ENCODE measurements at regions not wholly inside any gene's neighbourhood (a gene's known extent, or its start where the extent isn't known, plus 50 kb on each side); places are given as distances from the start of the nearest gene placed in this dataset.

DNA sequence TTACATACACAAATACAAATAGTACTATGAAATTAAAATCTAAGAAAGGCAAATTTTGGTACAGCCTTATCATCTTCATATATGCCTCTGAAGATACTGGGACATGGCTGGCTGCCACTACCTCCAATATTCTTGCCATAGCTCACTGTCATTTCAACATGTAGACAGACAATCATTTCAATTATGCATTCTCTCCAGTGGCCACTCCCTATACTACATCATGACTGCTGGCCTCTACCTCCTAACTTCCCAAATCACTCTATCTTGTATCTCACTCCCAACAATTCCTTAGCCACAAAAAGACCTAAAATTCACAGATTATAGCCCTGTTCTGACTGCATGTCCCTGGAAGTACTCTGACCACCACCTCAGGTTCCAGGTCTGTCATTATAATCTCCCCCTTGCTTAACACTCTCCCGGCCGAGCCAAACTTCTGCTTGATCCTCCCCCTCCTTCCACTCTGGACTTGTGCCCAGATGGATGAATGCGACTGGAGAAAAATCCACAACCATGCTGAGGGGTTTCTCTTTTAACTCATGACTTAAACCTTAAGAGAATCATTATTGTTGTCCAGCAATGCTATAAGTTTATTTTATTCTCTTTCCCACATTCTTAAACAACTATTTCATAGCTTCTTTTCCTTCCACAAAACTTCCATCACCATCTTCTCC lies 225.3 kb upstream of the TLE4 start:
- H3K36me3 ChIP-seq, result no peaks in the 10 kb centered on the region
- DNase-seq, result no peak
- TF ChIP-seq, protein P1, sequence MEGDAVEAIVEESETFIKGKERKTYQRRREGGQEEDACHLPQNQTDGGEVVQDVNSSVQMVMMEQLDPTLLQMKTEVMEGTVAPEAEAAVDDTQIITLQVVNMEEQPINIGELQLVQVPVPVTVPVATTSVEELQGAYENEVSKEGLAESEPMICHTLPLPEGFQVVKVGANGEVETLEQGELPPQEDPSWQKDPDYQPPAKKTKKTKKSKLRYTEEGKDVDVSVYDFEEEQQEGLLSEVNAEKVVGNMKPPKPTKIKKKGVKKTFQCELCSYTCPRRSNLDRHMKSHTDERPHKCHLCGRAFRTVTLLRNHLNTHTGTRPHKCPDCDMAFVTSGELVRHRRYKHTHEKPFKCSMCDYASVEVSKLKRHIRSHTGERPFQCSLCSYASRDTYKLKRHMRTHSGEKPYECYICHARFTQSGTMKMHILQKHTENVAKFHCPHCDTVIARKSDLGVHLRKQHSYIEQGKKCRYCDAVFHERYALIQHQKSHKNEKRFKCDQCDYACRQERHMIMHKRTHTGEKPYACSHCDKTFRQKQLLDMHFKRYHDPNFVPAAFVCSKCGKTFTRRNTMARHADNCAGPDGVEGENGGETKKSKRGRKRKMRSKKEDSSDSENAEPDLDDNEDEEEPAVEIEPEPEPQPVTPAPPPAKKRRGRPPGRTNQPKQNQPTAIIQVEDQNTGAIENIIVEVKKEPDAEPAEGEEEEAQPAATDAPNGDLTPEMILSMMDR (IDR thresholded peaks at IDR 0.05), result no peak
- H3K9ac ChIP-seq (ENCODE audit: low read depth in 2 of 2, low read length in 2 of 2), result no peak overlapping the region
- H3K4me1 ChIP-seq, result no peaks in the 10 kb centered on the region
- no peaks in the 10 kb centered on the region for H3K27me3 ChIP-seq
- intact Hi-C loops (cut with DNase I), result no loop called here
- H3K27ac ChIP-seq, result no peak overlapping the region
- no peak overlapping the region for H3K4me3 ChIP-seq
- no peaks in the 10 kb centered on the region for H3K9me3 ChIP-seq

GRCh38 chr9:79352322-79352721 lies 219.4 kb upstream of the TLE4 start:
- TF ChIP-seq, protein P1 (IDR thresholded peaks at IDR 0.05), result no peak
- no peak for DNase-seq

GRCh38 chr9:79353856-79354520 lies 217.8 kb upstream of the TLE4 start:
- intact Hi-C loops (cut with DNase I), result no loop called here
- DNase-seq, result no peak
- no peak overlapping the region for H3K9ac ChIP-seq (ENCODE audit: low read depth in 2 of 2, low read length in 2 of 2)
- no peaks in the 10 kb centered on the region for H3K9me3 ChIP-seq
- no peak overlapping the region for H3K27ac ChIP-seq
- H3K4me1 ChIP-seq, result no peaks in the 10 kb centered on the region
- no peak overlapping the region for H3K4me3 ChIP-seq
- TF ChIP-seq, protein P1 (IDR thresholded peaks at IDR 0.05), result no peak
- no peaks in the 10 kb centered on the region for H3K27me3 ChIP-seq
- H3K36me3 ChIP-seq, result no peaks in the 10 kb centered on the region

More at GRCh38 chr9:79352322-79352721, 219.4 kb upstream of the TLE4 start:
- Histone ChIP-seq H3K27me3 (no peaks in the 10 kb centered on the region), H3K4me1 (no peaks in the 10 kb centered on the region), H3K4me3 (no peak overlapping the region), H3K9ac (ENCODE audit: low read depth in 2 of 2, low read length in 2 of 2) (no peak overlapping the region), H3K9me3 (no peaks in the 10 kb centered on the region), H3K27ac (no peak overlapping the region), H3K36me3 (no peaks in the 10 kb centered on the region)
- intact Hi-C loops (cut with DNase I), result no loop called here

- H3K4me3 ChIP-seq, result no peak overlapping the region
- H3K4me1 ChIP-seq, result no peaks in the 10 kb centered on the region
- H3K9ac ChIP-seq (ENCODE audit: low read depth in 2 of 2, low read length in 2 of 2), result no peak overlapping the region
- intact Hi-C loops (cut with DNase I), result no loop called here
- TF ChIP-seq, protein P1 (IDR thresholded peaks at IDR 0.05), result no peak
- H3K9me3 ChIP-seq, result no peaks in the 10 kb centered on the region
- H3K36me3 ChIP-seq, result no peaks in the 10 kb centered on the region
- no peak for DNase-seq
- no peaks in the 10 kb centered on the region for H3K27me3 ChIP-seq
- H3K27ac ChIP-seq, result no peak overlapping the region
These were observed 214.6 kb upstream of the TLE4 start for GRCh38 chr9:79357194-79357593.

DNA sequence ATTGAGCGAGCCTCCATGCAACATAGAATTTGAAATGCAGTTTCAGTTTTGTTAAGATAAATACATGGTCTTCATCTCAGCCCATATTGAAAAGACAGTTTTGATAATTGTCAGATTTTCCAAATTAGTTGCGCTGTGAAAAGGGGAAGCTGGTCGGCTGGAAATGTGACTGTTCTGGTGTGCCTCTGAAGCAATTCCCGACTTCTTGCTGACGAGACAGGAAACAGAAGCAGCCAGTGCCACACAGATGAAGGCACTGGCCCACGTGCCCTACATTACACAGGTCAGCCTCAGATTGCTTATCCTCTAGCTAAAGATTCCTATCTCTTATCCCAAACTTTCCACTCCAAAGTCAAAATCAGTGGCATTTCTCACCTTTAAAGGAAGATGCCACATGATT lies 214.1 kb upstream of the TLE4 start:
- no peak overlapping the region for H3K4me3 ChIP-seq
- TF ChIP-seq, protein P1 (IDR thresholded peaks at IDR 0.05), result no peak
- H3K36me3 ChIP-seq, result no peaks in the 10 kb centered on the region
- no peak for DNase-seq
- no peaks in the 10 kb centered on the region for H3K4me1 ChIP-seq
- H3K9me3 ChIP-seq, result no peaks in the 10 kb centered on the region
- no peaks in the 10 kb centered on the region for H3K27me3 ChIP-seq
- intact Hi-C loops (cut with DNase I), result no loop called here
- no peak overlapping the region for H3K27ac ChIP-seq
- H3K9ac ChIP-seq (ENCODE audit: low read depth in 2 of 2, low read length in 2 of 2), result no peak overlapping the region

Measured in colonic mucosa (tissue), 4 donors.